ENCODE measurements at regions not wholly inside any gene's neighbourhood (a gene's known extent, or its start where the extent isn't known, plus 50 kb on each side); places are given as distances from the start of the nearest gene placed in this dataset.
A peak's percentile ranks its signal among the peaks of the same experiment; 100 is the strongest.

DNA sequence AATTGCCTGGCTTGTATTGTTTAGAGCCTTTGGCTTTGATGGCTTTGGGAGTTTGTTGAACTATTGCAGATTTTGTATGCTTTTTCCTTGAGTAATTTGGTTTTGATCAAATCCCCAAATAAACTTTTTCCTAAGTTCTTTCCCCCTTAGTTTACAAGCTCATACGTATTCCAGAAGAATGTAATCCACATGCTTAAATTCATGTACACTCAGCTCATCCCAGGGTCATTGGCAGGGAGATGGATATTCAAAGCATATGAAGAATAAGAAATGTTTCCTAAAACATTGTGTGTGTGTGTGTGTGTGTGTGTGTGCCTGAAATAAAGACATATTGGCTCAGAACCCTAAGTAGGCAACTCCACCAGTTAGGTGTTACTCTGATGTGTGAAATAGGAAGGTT is 89.4 kb downstream of the TMEM30B start:
- no peak overlapping the region for H3K27ac ChIP-seq (ENCODE audit: low read length)
- no CpG with 5 or more reads among the region's 1 CpG for WGBS (ENCODE audit: insufficient coverage)
- Mint-ChIP-seq H3K9me3 (peaks cover 0 to 2% of the 10 kb centered on the region in 2 donors), H3K4me3 (no peak overlapping the region), H3K4me1 (peaks cover 8 to 10% of the 10 kb centered on the region in 2 donors), H3K27me3 (ENCODE audit: low read depth in 2 of 2) (peaks cover 43 to 60% of the 10 kb centered on the region in 2 donors), H3K27ac (no peak overlapping the region), H3K36me3 (no peaks in the 10 kb centered on the region)
- intact Hi-C loops (cut with micrococcal nuclease) = no loop called here
- TF ChIP-seq CTCF (IDR thresholded peaks at IDR 0.05) = no peak
- no peaks in the 10 kb centered on the region for H3K36me3 ChIP-seq (ENCODE audit: control insufficient read depth, insufficient read depth, low read length)
- peaks cover 21% of the 10 kb centered on the region for H3K27me3 ChIP-seq (ENCODE audit: control insufficient read depth, insufficient read depth, low read length)
- DNase-seq (no peak), ATAC-seq (no peak)
- no peaks in the 10 kb centered on the region for H3K9me3 ChIP-seq (ENCODE audit: control insufficient read depth, insufficient read depth, low read length)
- H3K4me3 ChIP-seq (ENCODE audit: low read length) = no peak overlapping the region
- H3K4me1 ChIP-seq (ENCODE audit: control insufficient read depth, insufficient read depth, low read length) = peaks cover 9% of the 10 kb centered on the region

GRCh38 chr14:61190341-61190740 is 90.8 kb downstream of the TMEM30B start:
- WGBS (ENCODE audit: insufficient coverage) = 81% methylated on average over 6 of the region's 6 CpGs

DNA sequence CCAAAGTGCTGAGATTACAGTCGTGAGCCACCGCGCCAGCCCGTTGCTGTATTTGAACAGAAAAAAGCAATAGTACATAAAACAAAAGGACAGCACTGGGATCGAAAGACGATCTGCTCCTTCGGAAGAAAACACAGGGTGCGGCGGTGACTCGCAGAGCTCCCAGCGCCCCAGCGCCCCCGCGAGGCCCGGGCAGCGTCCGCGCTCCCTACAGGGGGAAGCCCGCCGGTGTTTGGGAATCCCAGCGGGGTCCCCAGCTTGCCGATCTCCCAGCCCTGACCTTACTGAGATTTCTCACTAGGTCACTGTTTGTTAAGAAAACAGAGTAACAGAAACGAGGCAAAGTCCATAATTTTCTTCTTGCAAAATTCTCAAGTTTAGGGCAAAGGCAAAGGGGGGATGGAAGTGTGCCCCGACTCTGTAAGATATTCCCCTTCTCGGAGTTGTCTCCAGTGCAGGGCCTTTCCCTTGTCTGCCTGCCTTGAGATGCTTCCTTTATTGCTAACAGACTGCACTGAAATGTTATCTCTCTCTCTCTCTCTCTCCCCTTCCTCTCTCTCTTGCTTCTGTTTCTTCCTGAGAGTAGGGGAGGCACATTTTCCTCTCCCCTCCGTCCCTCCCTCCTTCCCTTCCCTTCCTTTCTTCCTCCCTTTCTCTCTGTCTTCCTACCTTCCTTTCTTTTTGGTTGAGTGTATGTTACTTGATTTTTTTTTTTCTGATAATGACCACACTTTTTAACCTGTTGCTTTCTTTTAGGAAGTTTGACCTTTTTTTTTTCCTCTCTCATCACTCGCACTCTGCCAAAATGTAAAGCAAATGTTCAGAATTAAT is 91.9 kb downstream of the TMEM30B start:
- no peak overlapping the region for H3K27ac Mint-ChIP-seq

More at GRCh38 chr14:61190341-61190740, 90.8 kb downstream of the TMEM30B start:
- H3K27me3 ChIP-seq (ENCODE audit: control insufficient read depth, insufficient read depth, low read length) = peaks cover 21% of the 10 kb centered on the region
- no peaks in the 10 kb centered on the region for H3K9me3 ChIP-seq (ENCODE audit: control insufficient read depth, insufficient read depth, low read length)
- no peaks in the 10 kb centered on the region for H3K36me3 ChIP-seq (ENCODE audit: control insufficient read depth, insufficient read depth, low read length)
- peaks cover 9% of the 10 kb centered on the region for H3K4me1 ChIP-seq (ENCODE audit: control insufficient read depth, insufficient read depth, low read length)
- H3K36me3 Mint-ChIP-seq = no peaks in the 10 kb centered on the region
- peaks cover 0 to 5% of the 10 kb centered on the region in 2 donors for H3K9me3 Mint-ChIP-seq
- H3K4me3 ChIP-seq (ENCODE audit: low read length) = no peak overlapping the region
- H3K27ac ChIP-seq (ENCODE audit: low read length) = no peak overlapping the region
- TF ChIP-seq CTCF (IDR thresholded peaks at IDR 0.05) = no peak
- no peak overlapping the region for H3K27ac Mint-ChIP-seq
- H3K27me3 Mint-ChIP-seq (ENCODE audit: low read depth in 2 of 2) = peaks cover 45 to 55% of the 10 kb centered on the region in 2 donors
- H3K4me3 Mint-ChIP-seq = no peak overlapping the region
- DNase-seq (no peak), ATAC-seq (no peak)
- H3K4me1 Mint-ChIP-seq = peaks cover 8 to 10% of the 10 kb centered on the region in 2 donors
- intact Hi-C loops (cut with micrococcal nuclease) = no loop called here

More for the DNA sequence above, 91.9 kb downstream of the TMEM30B start:
- ATAC-seq (peak in 1 of 3 donors; percentile 62), DNase-seq (peak in 1 of 2 donors; percentile 19)
- peaks cover 9% of the 10 kb centered on the region for H3K4me1 ChIP-seq (ENCODE audit: control insufficient read depth, insufficient read depth, low read length)
- peaks cover 45 to 56% of the 10 kb centered on the region in 2 donors for H3K27me3 Mint-ChIP-seq (ENCODE audit: low read depth in 2 of 2)
- H3K27ac ChIP-seq (ENCODE audit: low read length) = no peak overlapping the region
- 3% methylated on average over 25 of the region's 27 CpGs for WGBS (ENCODE audit: insufficient coverage)
- peaks cover 21% of the 10 kb centered on the region for H3K27me3 ChIP-seq (ENCODE audit: control insufficient read depth, insufficient read depth, low read length)
- no peak for TF ChIP-seq CTCF (IDR thresholded peaks at IDR 0.05)
- no peaks in the 10 kb centered on the region for H3K9me3 ChIP-seq (ENCODE audit: control insufficient read depth, insufficient read depth, low read length)
- H3K4me3 Mint-ChIP-seq = peak overlapping the region; percentile 33
- peaks cover 0 to 4% of the 10 kb centered on the region in 2 donors for H3K9me3 Mint-ChIP-seq
- H3K36me3 Mint-ChIP-seq = no peaks in the 10 kb centered on the region
- intact Hi-C loops (cut with micrococcal nuclease) = no loop called here
- H3K4me1 Mint-ChIP-seq = peaks cover 8 to 10% of the 10 kb centered on the region in 2 donors
- H3K4me3 ChIP-seq (ENCODE audit: low read length) = no peak overlapping the region
- H3K36me3 ChIP-seq (ENCODE audit: control insufficient read depth, insufficient read depth, low read length) = no peaks in the 10 kb centered on the region
